ENCODE measurements at regions not wholly inside any gene's neighbourhood (a gene's known extent, or its start where the extent isn't known, plus 50 kb on each side); places are given as distances from the start of the nearest gene placed in this dataset.
A peak's percentile ranks its signal among the peaks of the same experiment; 100 is the strongest.

DNA sequence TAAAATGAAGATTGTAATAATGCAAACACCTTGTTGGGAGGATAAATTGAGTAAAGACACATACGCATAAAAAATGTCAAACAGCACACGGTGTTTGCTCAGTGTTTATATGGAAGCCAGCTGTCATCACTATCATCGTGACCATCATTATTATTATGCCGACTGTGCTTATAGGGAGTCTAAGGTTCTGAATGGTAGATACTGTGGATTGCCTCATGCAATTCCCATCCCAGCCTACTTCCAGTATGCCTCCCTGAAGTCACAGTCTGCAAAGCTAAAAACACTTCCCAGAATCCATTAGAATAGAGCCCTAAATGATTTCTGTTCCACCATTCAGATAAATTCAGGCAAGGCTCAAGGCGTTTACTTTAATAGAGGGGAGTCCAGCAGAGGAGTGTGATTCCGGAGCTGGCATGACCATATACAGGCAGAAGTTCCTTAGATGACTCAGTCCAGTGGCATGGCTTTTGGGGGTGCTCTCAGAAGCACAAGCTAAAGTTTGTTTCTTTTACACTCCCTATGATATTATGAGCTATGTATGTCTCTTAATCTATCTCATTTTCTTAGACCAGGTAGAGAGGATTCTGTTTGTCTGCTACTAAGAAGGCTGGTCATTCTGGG is 148.7 kb downstream of the MEX3B start:
- Histone ChIP-seq H4K20me1 (replicated peaks; ENCODE audit: control insufficient read depth, insufficient read depth, low read length) (no peaks in the 10 kb centered on the region), H3K9me3 (replicated peaks; ENCODE audit: control insufficient read depth, insufficient read depth, low read depth, low read length) (no peaks in the 10 kb centered on the region), H3K4me2 (ENCODE audit: insufficient read depth, low read length) (no peak overlapping the region), H3K79me2 (ENCODE audit: control insufficient read depth, insufficient read depth, low read length) (no peaks in the 10 kb centered on the region), H2AFZ (ENCODE audit: low read depth, low read length) (peak overlapping the region; percentile 18; the same call in 1 of the 2 replicates), H3K27ac (ENCODE audit: extremely low read depth, low read depth, low read length) (no peak overlapping the region), H3K27me3 (ENCODE audit: control insufficient read depth in 2 of 2, insufficient read depth in 2 of 2, low read length in 2 of 2) (no peaks in the 10 kb centered on the region; a peak in 2 of 5 replicates), H3K9me1 (ENCODE audit: control insufficient read depth, insufficient read depth, low read length) (no peaks in the 10 kb centered on the region), H3K9ac (ENCODE audit: insufficient read depth in 1 of 2, low read depth in 2 of 2, low read length in 2 of 2) (no peak overlapping the region), H3K4me3 (no peak overlapping the region), H3K4me1 (replicated peaks in 1 of 2; ENCODE audit: control insufficient read depth in 2 of 2, insufficient read depth in 2 of 2, low read length in 2 of 2) (no peaks in the 10 kb centered on the region; a peak in 1 of 5 replicates), H3K36me3 (ENCODE audit: control insufficient read depth, insufficient read depth, low read length) (no peaks in the 10 kb centered on the region)
- 15% methylated on average over 6 of the region's 6 CpGs for WGBS (ENCODE audit: insufficient coverage, low coverage, missing lambda C conversion rate)
- intact Hi-C loops (cut with micrococcal nuclease), result no loop called here
- POLR2A ChIA-PET, result interaction anchor here (0.7 kb wide), 1 partner anchor 19 kb away, joined by 4 read pairs; no protein-coding TSS in a partner anchor
- no TSS peak for BruUV-seq (replicated peaks)
- TF ChIP-seq SRF (CRISPR knock-in tag; IDR thresholded peaks at IDR 0.05) (peak in 1 of 2 experiments; percentile 62; a peak in 1 of 4 replicates), SIN3B (IDR thresholded peaks at IDR 0.05; ENCODE audit: low read depth) (no peak)
- FAIRE-seq (no peak), ATAC-seq (no peak), DNase-seq (ENCODE audit: extremely low read depth in 1 of 4, low spot score in 3 of 4) (no peak)
- CTCF ChIA-PET (ENCODE audit: low intra/inter-chr PET ratio), result no interaction called here
- in situ Hi-C loops (cut with MboI), result no loop called here

DNA sequence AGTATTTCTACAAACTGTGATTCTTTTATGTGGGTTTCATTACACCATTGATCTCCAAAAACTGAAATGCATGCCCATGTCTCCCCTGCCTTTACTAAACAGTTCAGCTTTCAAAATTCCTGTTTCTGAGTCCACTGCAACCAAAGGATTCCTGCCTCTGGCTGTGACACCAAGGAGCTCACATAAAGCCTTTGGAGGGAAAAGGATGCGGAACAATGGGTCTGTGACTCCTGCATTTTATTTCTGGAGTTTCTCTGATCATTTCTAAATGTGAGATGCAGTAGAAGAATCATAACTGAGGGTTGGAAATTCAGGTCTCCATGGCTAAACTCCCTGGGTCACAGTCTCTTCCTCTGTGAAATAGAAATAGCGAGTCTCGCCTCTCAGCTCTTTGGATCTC is 149.5 kb downstream of the MEX3B start:
- DNase-seq (ENCODE audit: extremely low read depth in 1 of 4, low spot score in 3 of 4) (no peak), FAIRE-seq (no peak), ATAC-seq (no peak)
- no TSS peak for BruUV-seq (replicated peaks)
- TF ChIP-seq ASH1L (IDR thresholded peaks at IDR 0.05; ENCODE audit: borderline replicate concordance, low read depth, partially characterized antibody) (no peak), MAZ (CRISPR knock-in tag; conservative IDR thresholded peaks at IDR 0.05 in 1 of 2, IDR thresholded peaks at IDR 0.05 in 1 of 2) (no peak), ADNP (tag; IDR thresholded peaks at IDR 0.05) (no peak)
- H2AFZ ChIP-seq (ENCODE audit: low read depth, low read length), result no peak overlapping the region
- no peaks in the 10 kb centered on the region for H3K9me1 ChIP-seq (ENCODE audit: control insufficient read depth, insufficient read depth, low read length)
- no peaks in the 10 kb centered on the region for H3K9me3 ChIP-seq (replicated peaks; ENCODE audit: control insufficient read depth, insufficient read depth, low read depth, low read length)
- intact Hi-C loops (cut with micrococcal nuclease), result no loop called here
- 24% methylated on average over 3 of the region's 3 CpGs for WGBS (ENCODE audit: insufficient coverage, low coverage, missing lambda C conversion rate)
- H3K9ac ChIP-seq (ENCODE audit: insufficient read depth in 1 of 2, low read depth in 2 of 2, low read length in 2 of 2), result no peak overlapping the region
- ChIA-PET CTCF (ENCODE audit: low intra/inter-chr PET ratio) (no interaction called here), POLR2A (interaction anchor here (1.0 kb wide), 1 partner anchor 411 kb away, joined by 3 read pairs; no protein-coding TSS in a partner anchor)
- H3K4me3 ChIP-seq, result no peak overlapping the region
- H4K20me1 ChIP-seq (replicated peaks; ENCODE audit: control insufficient read depth, insufficient read depth, low read length), result no peaks in the 10 kb centered on the region
- H3K4me2 ChIP-seq (ENCODE audit: insufficient read depth, low read length), result no peak overlapping the region
- no peak overlapping the region for H3K27ac ChIP-seq (ENCODE audit: extremely low read depth, low read depth, low read length)
- no peaks in the 10 kb centered on the region; a peak in 2 of 5 replicates for H3K27me3 ChIP-seq (ENCODE audit: control insufficient read depth in 2 of 2, insufficient read depth in 2 of 2, low read length in 2 of 2)
- no peaks in the 10 kb centered on the region; a peak in 1 of 5 replicates for H3K4me1 ChIP-seq (replicated peaks in 1 of 2; ENCODE audit: control insufficient read depth in 2 of 2, insufficient read depth in 2 of 2, low read length in 2 of 2)
- in situ Hi-C loops (cut with MboI), result no loop called here
- H3K79me2 ChIP-seq (ENCODE audit: control insufficient read depth, insufficient read depth, low read length), result no peaks in the 10 kb centered on the region
- H3K36me3 ChIP-seq (ENCODE audit: control insufficient read depth, insufficient read depth, low read length), result no peaks in the 10 kb centered on the region
